ENCODE measurements at regions not wholly inside any gene's neighbourhood (a gene's known extent, or its start where the extent isn't known, plus 50 kb on each side); places are given as distances from the start of the nearest gene placed in this dataset.

GRCh38 chr18:4854671-4855070, 342.4 kb downstream of the AKAIN1 start:
- no peaks in the 10 kb centered on the region for H3K4me1 ChIP-seq (ENCODE audit: low read length)

GRCh38 chr18:4851301-4851976, 345.6 kb downstream of the AKAIN1 start:
- Histone ChIP-seq H2AFZ (ENCODE audit: low read depth, low read length) (no peak overlapping the region), H3K9ac (ENCODE audit: low read length) (no peak overlapping the region), H3K27ac (ENCODE audit: low read length) (no peak overlapping the region), H3K4me2 (ENCODE audit: low read length) (no peak overlapping the region), H3K4me1 (ENCODE audit: low read length) (no peaks in the 10 kb centered on the region), H3K27me3 (ENCODE audit: low read depth, low read length) (no peaks in the 10 kb centered on the region), H3K4me3 (ENCODE audit: low read length) (no peak overlapping the region), H4K20me1 (ENCODE audit: insufficient read depth, low read length) (no peaks in the 10 kb centered on the region), H3K79me2 (ENCODE audit: low read length) (no peaks in the 10 kb centered on the region), H3K9me3 (ENCODE audit: insufficient read depth, low read length) (no peaks in the 10 kb centered on the region), H3K36me3 (replicated peaks; ENCODE audit: low read depth, low read length) (no peaks in the 10 kb centered on the region)
- TF ChIP-seq EZH2phosphoT487 (IDR thresholded peaks at IDR 0.05; ENCODE audit: low read depth) (no peak), CTCF (IDR thresholded peaks at IDR 0.05; ENCODE audit: low read depth, low read length) (no peak)

More at GRCh38 chr18:4854671-4855070, 342.4 kb downstream of the AKAIN1 start:
- no peaks in the 10 kb centered on the region for H4K20me1 ChIP-seq (ENCODE audit: insufficient read depth, low read length)
- H3K36me3 ChIP-seq (replicated peaks; ENCODE audit: low read depth, low read length): no peaks in the 10 kb centered on the region
- H3K9ac ChIP-seq (ENCODE audit: low read length): no peak overlapping the region
- H3K4me2 ChIP-seq (ENCODE audit: low read length): no peak overlapping the region
- H3K9me3 ChIP-seq (ENCODE audit: insufficient read depth, low read length): no peaks in the 10 kb centered on the region
- no peaks in the 10 kb centered on the region for H3K79me2 ChIP-seq (ENCODE audit: low read length)
- no peak overlapping the region for H3K27ac ChIP-seq (ENCODE audit: low read length)
- no peak overlapping the region for H3K4me3 ChIP-seq (ENCODE audit: low read length)
- TF ChIP-seq EZH2phosphoT487 (IDR thresholded peaks at IDR 0.05; ENCODE audit: low read depth) (no peak), CTCF (IDR thresholded peaks at IDR 0.05; ENCODE audit: low read depth, low read length) (no peak)
- H3K27me3 ChIP-seq (ENCODE audit: low read depth, low read length): no peaks in the 10 kb centered on the region
- H2AFZ ChIP-seq (ENCODE audit: low read depth, low read length): no peak overlapping the region

GRCh38 chr18:4847056-4847455, 350.0 kb downstream of the AKAIN1 start:
- Histone ChIP-seq H3K4me1 (ENCODE audit: low read length) (no peaks in the 10 kb centered on the region), H3K9ac (ENCODE audit: low read length) (no peak overlapping the region), H3K27ac (ENCODE audit: low read length) (no peak overlapping the region), H3K4me3 (ENCODE audit: low read length) (no peak overlapping the region), H3K4me2 (ENCODE audit: low read length) (no peak overlapping the region), H3K79me2 (ENCODE audit: low read length) (no peaks in the 10 kb centered on the region), H3K27me3 (ENCODE audit: low read depth, low read length) (no peaks in the 10 kb centered on the region), H3K36me3 (replicated peaks; ENCODE audit: low read depth, low read length) (no peaks in the 10 kb centered on the region), H2AFZ (ENCODE audit: low read depth, low read length) (no peak overlapping the region), H3K9me3 (ENCODE audit: insufficient read depth, low read length) (no peaks in the 10 kb centered on the region), H4K20me1 (ENCODE audit: insufficient read depth, low read length) (no peaks in the 10 kb centered on the region)
- TF ChIP-seq EZH2phosphoT487 (IDR thresholded peaks at IDR 0.05; ENCODE audit: low read depth): no peak
- TF ChIP-seq CTCF (IDR thresholded peaks at IDR 0.05; ENCODE audit: low read depth, low read length): no peak

GRCh38 chr18:4844320-4844719, 352.7 kb downstream of the AKAIN1 start:
- Histone ChIP-seq H3K9me3 (ENCODE audit: insufficient read depth, low read length) (no peaks in the 10 kb centered on the region), H3K27me3 (ENCODE audit: low read depth, low read length) (no peaks in the 10 kb centered on the region), H3K79me2 (ENCODE audit: low read length) (no peaks in the 10 kb centered on the region), H3K4me2 (ENCODE audit: low read length) (no peak overlapping the region), H3K4me3 (ENCODE audit: low read length) (no peak overlapping the region), H3K9ac (ENCODE audit: low read length) (no peak overlapping the region), H2AFZ (ENCODE audit: low read depth, low read length) (no peak overlapping the region), H3K27ac (ENCODE audit: low read length) (no peak overlapping the region), H4K20me1 (ENCODE audit: insufficient read depth, low read length) (no peaks in the 10 kb centered on the region), H3K36me3 (replicated peaks; ENCODE audit: low read depth, low read length) (no peaks in the 10 kb centered on the region), H3K4me1 (ENCODE audit: low read length) (no peaks in the 10 kb centered on the region)
- TF ChIP-seq EZH2phosphoT487 (IDR thresholded peaks at IDR 0.05; ENCODE audit: low read depth): no peak
- no peak for TF ChIP-seq CTCF (IDR thresholded peaks at IDR 0.05; ENCODE audit: low read depth, low read length)
